ENCODE measurements at regions not wholly inside any gene's neighbourhood (a gene's known extent, or its start where the extent isn't known, plus 50 kb on each side); places are given as distances from the start of the nearest gene placed in this dataset.

DNA sequence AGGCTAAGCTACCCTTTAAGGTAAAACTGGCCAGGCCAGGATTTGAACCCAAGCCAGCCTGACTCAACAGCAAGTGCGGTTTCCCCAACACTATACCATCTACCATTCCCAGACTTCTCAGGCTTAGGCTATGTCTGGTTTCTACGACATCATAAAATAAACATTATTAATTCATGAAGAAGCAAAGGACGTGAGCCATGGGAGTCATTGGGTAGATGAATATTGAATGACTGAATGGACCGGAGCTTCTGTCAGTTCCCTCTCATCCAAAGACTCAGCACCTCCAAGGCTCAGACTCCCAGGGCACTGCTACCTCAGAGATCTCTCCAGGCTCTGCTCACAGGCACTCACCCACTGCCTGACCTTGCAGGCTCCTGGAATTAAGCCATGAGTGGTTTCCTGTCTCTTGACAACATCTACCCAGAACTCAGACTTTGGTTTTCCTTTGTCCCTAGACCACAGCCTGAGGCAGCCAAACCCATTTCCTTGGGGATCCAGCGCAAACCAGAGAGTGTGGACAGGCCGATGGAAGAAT lies 64.6 kb upstream of the STEAP1B start:
- intact Hi-C loops (cut with DNase I; ENCODE audit: low total_unique reads), result loop anchor here (5.0 kb wide), 1 partner anchor 163 kb away; the partner anchor contains the start of gene IL6
- no peaks in the 10 kb centered on the region for H3K36me3 ChIP-seq (ENCODE audit: low read depth, missing control alignments)
- TF ChIP-seq, protein P1, sequence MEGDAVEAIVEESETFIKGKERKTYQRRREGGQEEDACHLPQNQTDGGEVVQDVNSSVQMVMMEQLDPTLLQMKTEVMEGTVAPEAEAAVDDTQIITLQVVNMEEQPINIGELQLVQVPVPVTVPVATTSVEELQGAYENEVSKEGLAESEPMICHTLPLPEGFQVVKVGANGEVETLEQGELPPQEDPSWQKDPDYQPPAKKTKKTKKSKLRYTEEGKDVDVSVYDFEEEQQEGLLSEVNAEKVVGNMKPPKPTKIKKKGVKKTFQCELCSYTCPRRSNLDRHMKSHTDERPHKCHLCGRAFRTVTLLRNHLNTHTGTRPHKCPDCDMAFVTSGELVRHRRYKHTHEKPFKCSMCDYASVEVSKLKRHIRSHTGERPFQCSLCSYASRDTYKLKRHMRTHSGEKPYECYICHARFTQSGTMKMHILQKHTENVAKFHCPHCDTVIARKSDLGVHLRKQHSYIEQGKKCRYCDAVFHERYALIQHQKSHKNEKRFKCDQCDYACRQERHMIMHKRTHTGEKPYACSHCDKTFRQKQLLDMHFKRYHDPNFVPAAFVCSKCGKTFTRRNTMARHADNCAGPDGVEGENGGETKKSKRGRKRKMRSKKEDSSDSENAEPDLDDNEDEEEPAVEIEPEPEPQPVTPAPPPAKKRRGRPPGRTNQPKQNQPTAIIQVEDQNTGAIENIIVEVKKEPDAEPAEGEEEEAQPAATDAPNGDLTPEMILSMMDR (IDR thresholded peaks at IDR 0.05), result no peak
- TF ChIP-seq POLR2A (IDR thresholded peaks at IDR 0.05), result no peak
- WGBS, 2 donors, result 62 to 91% methylated on average over 6 of the region's 6 CpGs
- no peaks in the 10 kb centered on the region for H3K27me3 ChIP-seq
- no peak overlapping the region for H3K4me3 ChIP-seq
- no peak for DNase-seq
- no peak overlapping the region for H3K27ac ChIP-seq
- H3K4me1 ChIP-seq, result peaks cover 21% of the 10 kb centered on the region
- H3K9me3 ChIP-seq, result no peaks in the 10 kb centered on the region

DNA sequence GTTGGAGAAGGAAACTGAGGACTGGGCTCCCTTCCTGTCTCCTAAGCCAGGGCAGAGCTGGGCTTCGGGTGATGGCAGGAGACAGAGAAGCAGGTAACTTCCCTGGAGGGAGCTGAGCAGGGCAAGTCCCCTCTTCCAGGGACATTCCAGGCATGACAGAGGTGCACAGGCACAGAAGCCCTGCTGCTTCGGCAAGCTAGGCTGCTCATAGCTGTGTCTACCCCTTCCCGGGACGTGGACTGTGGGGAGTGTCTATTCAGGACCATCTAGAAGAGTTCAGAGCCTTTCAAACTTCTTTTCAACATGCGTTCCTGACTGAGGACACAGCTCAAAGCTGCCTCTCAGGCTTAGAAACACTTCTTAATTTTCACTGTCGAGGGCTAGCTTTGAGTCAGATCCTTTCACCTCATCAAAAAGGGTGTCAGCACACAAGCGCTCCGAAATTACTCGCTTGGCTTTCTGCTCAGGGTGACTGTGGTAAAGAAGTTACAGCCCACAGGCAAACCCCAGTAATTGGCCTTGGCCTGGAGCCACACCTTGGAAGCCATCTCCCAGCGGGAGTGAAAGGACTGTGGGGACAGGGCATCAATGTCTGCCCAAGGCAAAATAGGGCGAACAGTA lies 63.7 kb upstream of the STEAP1B start:
- intact Hi-C loops (cut with DNase I; ENCODE audit: low total_unique reads), result loop anchor here (5.0 kb wide), 1 partner anchor 164 kb away; the partner anchor contains the start of gene IL6
- Histone ChIP-seq H3K27me3 (no peaks in the 10 kb centered on the region), H3K4me3 (no peak overlapping the region), H3K36me3 (ENCODE audit: low read depth, missing control alignments) (no peaks in the 10 kb centered on the region), H3K27ac (no peak overlapping the region), H3K4me1 (peaks cover 21% of the 10 kb centered on the region), H3K9me3 (no peaks in the 10 kb centered on the region)
- TF ChIP-seq POLR2A (IDR thresholded peaks at IDR 0.05), result no peak
- TF ChIP-seq, protein P1 (IDR thresholded peaks at IDR 0.05), result no peak
- no peak for DNase-seq
- WGBS, 2 donors, result 78 to 85% methylated on average over 10 to 11 of the region's 11 CpGs

DNA sequence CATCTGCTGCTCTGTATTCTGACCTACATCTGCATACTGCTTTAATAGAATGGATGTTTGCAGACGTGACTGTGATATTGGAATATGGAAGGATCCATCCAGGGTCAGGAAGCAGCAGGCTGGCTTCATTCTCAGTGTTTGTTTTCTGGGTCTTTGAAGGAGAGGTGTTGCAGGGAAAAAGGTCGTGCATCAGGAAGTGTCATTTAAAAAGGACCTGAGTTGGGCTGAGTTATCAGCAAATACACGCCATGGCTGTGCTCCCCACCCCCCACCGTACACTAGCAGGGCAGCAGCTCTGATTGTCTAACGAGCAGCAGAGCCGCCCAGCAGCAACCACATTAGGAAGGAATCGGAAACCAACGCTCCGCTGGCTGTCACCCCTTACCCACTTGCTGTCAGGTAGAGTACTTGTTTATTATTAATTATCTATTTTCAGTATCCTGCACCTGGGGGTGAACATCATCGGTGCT lies 63.1 kb upstream of the STEAP1B start:
- H3K27me3 ChIP-seq, result no peaks in the 10 kb centered on the region
- peaks cover 21% of the 10 kb centered on the region for H3K4me1 ChIP-seq
- no peak overlapping the region for H3K27ac ChIP-seq
- no peaks in the 10 kb centered on the region for H3K36me3 ChIP-seq (ENCODE audit: low read depth, missing control alignments)
- TF ChIP-seq, protein P1 (IDR thresholded peaks at IDR 0.05), result no peak
- no peak for TF ChIP-seq POLR2A (IDR thresholded peaks at IDR 0.05)
- intact Hi-C loops (cut with DNase I; ENCODE audit: low total_unique reads), result loop anchor here (5.0 kb wide), 1 partner anchor 164 kb away; the partner anchor contains the start of gene IL6
- no peak for DNase-seq
- no peak overlapping the region for H3K4me3 ChIP-seq
- no peaks in the 10 kb centered on the region for H3K9me3 ChIP-seq
- WGBS, 2 donors, result 71 to 74% methylated on average over 10 of the region's 10 CpGs

DNA sequence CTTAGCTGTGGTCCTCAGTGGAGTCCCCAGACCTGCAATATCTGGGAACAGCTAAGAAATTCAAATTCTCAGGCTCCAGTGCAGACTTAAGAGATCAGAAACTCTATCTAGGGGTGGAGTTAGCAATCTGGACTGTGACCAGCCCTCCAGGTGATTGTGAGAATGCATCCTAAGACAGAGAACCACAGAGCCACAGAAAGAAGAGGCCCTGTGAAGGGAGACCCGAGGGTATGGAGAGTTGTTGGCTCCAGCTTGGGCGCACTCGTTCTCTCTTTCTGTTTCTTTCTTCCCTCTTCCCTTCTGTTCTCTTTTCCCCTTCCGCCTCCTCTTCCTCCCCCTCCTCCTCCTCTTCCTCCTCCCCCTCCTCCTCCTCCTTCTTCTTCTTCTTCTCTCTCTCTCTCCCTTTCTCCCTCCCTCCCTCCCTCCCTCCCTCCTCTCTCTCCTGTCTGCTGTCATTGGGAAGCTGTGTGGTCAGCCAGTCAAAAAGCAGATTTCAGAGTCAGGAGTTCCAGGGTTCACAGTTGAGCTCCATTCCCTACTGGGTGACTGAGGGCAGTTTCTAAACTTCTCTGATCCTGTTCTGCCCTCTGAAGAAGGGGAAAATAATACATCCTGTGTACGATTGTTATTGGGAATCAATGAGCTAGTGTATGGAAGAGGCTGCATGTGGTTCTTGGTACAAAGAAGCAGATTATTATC lies 62.1 kb upstream of the STEAP1B start:
- 62 to 70% methylated on average over 5 of the region's 5 CpGs for WGBS, 2 donors
- Histone ChIP-seq H3K4me1 (peaks cover 21% of the 10 kb centered on the region), H3K4me3 (no peak overlapping the region), H3K27me3 (no peaks in the 10 kb centered on the region), H3K9me3 (no peaks in the 10 kb centered on the region), H3K36me3 (ENCODE audit: low read depth, missing control alignments) (no peaks in the 10 kb centered on the region), H3K27ac (no peak overlapping the region)
- TF ChIP-seq, protein P1 (IDR thresholded peaks at IDR 0.05), result no peak
- no peak for TF ChIP-seq POLR2A (IDR thresholded peaks at IDR 0.05)
- DNase-seq, result no peak
- intact Hi-C loops (cut with DNase I; ENCODE audit: low total_unique reads), result loop anchor here (5.0 kb wide), 1 partner anchor 165 kb away; the partner anchor contains the start of gene IL6
